Effector memory CD8-positive, alpha-beta T cell (primary cell): ENCODE measurements at regions not wholly inside any gene's neighbourhood (a gene's known extent, or its start where the extent isn't known, plus 50 kb on each side); places are given as distances from the start of the nearest gene placed in this dataset.

Experiments
- ATAC-seq: fragments of 150-1000 bp; cut with Tn5 transposase; replicated peaks from 2 replicates; pipeline ENCODE4 v1.10.0; 2021; ENCODE audit warnings: mild to moderate bottlenecking, moderate library complexity
- DNase-seq, 3 experiments: peaks; one replicate each; pipeline ENCODE4 v3.0.0; 2021
- H3K27ac Mint-ChIP-seq, 2 donors: one replicate each; pipeline ENCODE4 v1.8.0; 2022; ENCODE audit warnings: mild to moderate bottlenecking in 2 of 2, mixed read lengths in 2 of 2, moderate library complexity in 2 of 2
- H3K27me3 Mint-ChIP-seq, 2 donors: one replicate each; pipeline ENCODE4 v1.8.0; 2022; ENCODE audit warnings: mixed read lengths in 2 of 2
- H3K36me3 Mint-ChIP-seq: one replicate; pipeline ENCODE4 v1.8.0; 2022; ENCODE audit warnings: mild to moderate bottlenecking, moderate library complexity, mixed read lengths; ENCODE audit not compliant: insufficient read depth
- H3K4me1 Mint-ChIP-seq, 2 donors: one replicate each; pipeline ENCODE4 v1.8.0; 2022; ENCODE audit warnings: low read depth in 2 of 2, mixed read lengths in 2 of 2
- H3K4me3 Mint-ChIP-seq, 2 donors: one replicate each; pipeline ENCODE4 v1.8.0; 2022; ENCODE audit warnings: mild to moderate bottlenecking in 2 of 2, mixed read lengths in 2 of 2, moderate library complexity in 2 of 2
- H3K9me3 Mint-ChIP-seq, 2 donors: one replicate each; pipeline ENCODE4 v1.8.0; 2022; ENCODE audit warnings: mixed read lengths in 2 of 2

- H3K27ac Mint-ChIP-seq, result no peak overlapping the region
- H3K4me3 Mint-ChIP-seq, result no peak overlapping the region
- DNase-seq (no peak), ATAC-seq (no peak)
- no peaks in the 10 kb centered on the region for H3K27me3 Mint-ChIP-seq
- no peaks in the 10 kb centered on the region for H3K36me3 Mint-ChIP-seq
- no peaks in the 10 kb centered on the region for H3K4me1 Mint-ChIP-seq
- no peaks in the 10 kb centered on the region for H3K9me3 Mint-ChIP-seq
Observed at GRCh38 chrX:150165776-150166610, 197.1 kb upstream of the MAMLD1 start.

GRCh38 chrX:150167482-150168324 is 195.4 kb upstream of the MAMLD1 start:
- Mint-ChIP-seq H3K9me3 (no peaks in the 10 kb centered on the region), H3K4me1 (no peaks in the 10 kb centered on the region), H3K27me3 (no peaks in the 10 kb centered on the region), H3K36me3 (no peaks in the 10 kb centered on the region), H3K4me3 (no peak overlapping the region), H3K27ac (no peak overlapping the region)
- no peak for DNase-seq
- no peak for ATAC-seq

- peaks cover 0 to 3% of the 10 kb centered on the region in 2 donors for H3K4me1 Mint-ChIP-seq
- H3K36me3 Mint-ChIP-seq, result no peaks in the 10 kb centered on the region
- DNase-seq (no peak), ATAC-seq (no peak)
- H3K27me3 Mint-ChIP-seq, result peaks cover 13 to 15% of the 10 kb centered on the region in 2 donors
- H3K4me3 Mint-ChIP-seq, result no peak overlapping the region
- no peak overlapping the region for H3K27ac Mint-ChIP-seq
- no peaks in the 10 kb centered on the region for H3K9me3 Mint-ChIP-seq
Observed at GRCh38 chrX:150182161-150182560, 181.0 kb upstream of the MAMLD1 start.

GRCh38 chrX:150184491-150184890 is 178.6 kb upstream of the MAMLD1 start:
- Mint-ChIP-seq H3K9me3 (no peaks in the 10 kb centered on the region), H3K27ac (no peak overlapping the region), H3K27me3 (peaks cover 3 to 6% of the 10 kb centered on the region in 2 donors), H3K4me1 (peaks cover 0 to 3% of the 10 kb centered on the region in 2 donors), H3K4me3 (no peak overlapping the region), H3K36me3 (no peaks in the 10 kb centered on the region)
- DNase-seq, result no peak
- no peak for ATAC-seq

- no peaks in the 10 kb centered on the region for H3K27me3 Mint-ChIP-seq
- H3K4me1 Mint-ChIP-seq, result peaks cover 0 to 3% of the 10 kb centered on the region in 2 donors
- ATAC-seq, result no peak
- no peak overlapping the region for H3K27ac Mint-ChIP-seq
- no peak overlapping the region for H3K4me3 Mint-ChIP-seq
- no peaks in the 10 kb centered on the region for H3K36me3 Mint-ChIP-seq
- no peak for DNase-seq
- no peaks in the 10 kb centered on the region for H3K9me3 Mint-ChIP-seq
Observed at GRCh38 chrX:150185766-150186165, 177.4 kb upstream of the MAMLD1 start.

GRCh38 chrX:150192816-150193215 is 170.3 kb upstream of the MAMLD1 start:
- no peaks in the 10 kb centered on the region for H3K4me1 Mint-ChIP-seq

GRCh38 chrX:150196285-150196684 is 166.8 kb upstream of the MAMLD1 start:
- H3K36me3 Mint-ChIP-seq, result no peaks in the 10 kb centered on the region
- no peaks in the 10 kb centered on the region for H3K9me3 Mint-ChIP-seq
- DNase-seq (no peak), ATAC-seq (no peak)
- no peak overlapping the region for H3K4me3 Mint-ChIP-seq
- H3K4me1 Mint-ChIP-seq, result no peaks in the 10 kb centered on the region
- H3K27me3 Mint-ChIP-seq, result no peaks in the 10 kb centered on the region
- no peak overlapping the region for H3K27ac Mint-ChIP-seq

More at GRCh38 chrX:150192816-150193215, 170.3 kb upstream of the MAMLD1 start:
- Mint-ChIP-seq H3K4me3 (no peak overlapping the region), H3K36me3 (no peaks in the 10 kb centered on the region), H3K27ac (no peak overlapping the region), H3K9me3 (no peaks in the 10 kb centered on the region), H3K27me3 (no peaks in the 10 kb centered on the region)
- ATAC-seq (no peak), DNase-seq (no peak)

GRCh38 chrX:150197388-150197787 is 165.7 kb upstream of the MAMLD1 start:
- Mint-ChIP-seq H3K4me3 (no peak overlapping the region), H3K4me1 (no peaks in the 10 kb centered on the region), H3K36me3 (no peaks in the 10 kb centered on the region), H3K27me3 (no peaks in the 10 kb centered on the region), H3K27ac (no peak overlapping the region), H3K9me3 (no peaks in the 10 kb centered on the region)
- DNase-seq, result no peak
- no peak for ATAC-seq

GRCh38 chrX:150198776-150199175 is 164.3 kb upstream of the MAMLD1 start:
- Mint-ChIP-seq H3K9me3 (no peaks in the 10 kb centered on the region), H3K4me1 (no peaks in the 10 kb centered on the region), H3K4me3 (no peak overlapping the region), H3K36me3 (no peaks in the 10 kb centered on the region), H3K27ac (no peak overlapping the region), H3K27me3 (no peaks in the 10 kb centered on the region)
- DNase-seq (no peak), ATAC-seq (no peak)

GRCh38 chrX:150199181-150199580 is 163.9 kb upstream of the MAMLD1 start:
- H3K27ac Mint-ChIP-seq, result no peak overlapping the region
- no peaks in the 10 kb centered on the region for H3K4me1 Mint-ChIP-seq

GRCh38 chrX:150199803-150200202 is 163.3 kb upstream of the MAMLD1 start:
- Mint-ChIP-seq H3K9me3 (no peaks in the 10 kb centered on the region), H3K4me1 (no peaks in the 10 kb centered on the region), H3K27me3 (no peaks in the 10 kb centered on the region), H3K36me3 (no peaks in the 10 kb centered on the region), H3K4me3 (no peak overlapping the region), H3K27ac (no peak overlapping the region)
- DNase-seq (no peak), ATAC-seq (no peak)

More at GRCh38 chrX:150199181-150199580, 163.9 kb upstream of the MAMLD1 start:
- Mint-ChIP-seq H3K9me3 (no peaks in the 10 kb centered on the region), H3K36me3 (no peaks in the 10 kb centered on the region), H3K27me3 (no peaks in the 10 kb centered on the region), H3K4me3 (no peak overlapping the region)
- ATAC-seq (no peak), DNase-seq (no peak)

GRCh38 chrX:150200361-150200760 is 162.8 kb upstream of the MAMLD1 start:
- H3K36me3 Mint-ChIP-seq, result no peaks in the 10 kb centered on the region
- H3K27ac Mint-ChIP-seq, result no peak overlapping the region
- H3K9me3 Mint-ChIP-seq, result no peaks in the 10 kb centered on the region
- no peak for DNase-seq
- no peak for ATAC-seq
- H3K4me1 Mint-ChIP-seq, result no peaks in the 10 kb centered on the region
- no peak overlapping the region for H3K4me3 Mint-ChIP-seq
- no peaks in the 10 kb centered on the region for H3K27me3 Mint-ChIP-seq

GRCh38 chrX:150200820-150201287 is 162.3 kb upstream of the MAMLD1 start:
- Mint-ChIP-seq H3K4me1 (no peaks in the 10 kb centered on the region), H3K4me3 (no peak overlapping the region), H3K36me3 (no peaks in the 10 kb centered on the region), H3K9me3 (no peaks in the 10 kb centered on the region), H3K27ac (no peak overlapping the region), H3K27me3 (no peaks in the 10 kb centered on the region)
- no peak for ATAC-seq
- no peak for DNase-seq

GRCh38 chrX:150201391-150201790 is 161.7 kb upstream of the MAMLD1 start:
- no peak for DNase-seq
- Mint-ChIP-seq H3K36me3 (no peaks in the 10 kb centered on the region), H3K27ac (no peak overlapping the region), H3K4me3 (no peak overlapping the region), H3K27me3 (no peaks in the 10 kb centered on the region), H3K4me1 (no peaks in the 10 kb centered on the region), H3K9me3 (no peaks in the 10 kb centered on the region)
- no peak for ATAC-seq
